GM19468 (cell line): ENCODE measurements at regions not wholly inside any gene's neighbourhood (a gene's known extent, or its start where the extent isn't known, plus 50 kb on each side); places are given as distances from the start of the nearest gene placed in this dataset.

Experiments
- ATAC-seq: cut with Tn5 transposase; IDR thresholded peaks from one replicate; pipeline ENCODE4 v1.9.1; 2021; ENCODE audit warnings: mild to moderate bottlenecking, moderate library complexity, moderate number of reproducible peaks; ENCODE audit not compliant: unreplicated experiment; ENCODE audit errors: extremely low read depth

DNA sequence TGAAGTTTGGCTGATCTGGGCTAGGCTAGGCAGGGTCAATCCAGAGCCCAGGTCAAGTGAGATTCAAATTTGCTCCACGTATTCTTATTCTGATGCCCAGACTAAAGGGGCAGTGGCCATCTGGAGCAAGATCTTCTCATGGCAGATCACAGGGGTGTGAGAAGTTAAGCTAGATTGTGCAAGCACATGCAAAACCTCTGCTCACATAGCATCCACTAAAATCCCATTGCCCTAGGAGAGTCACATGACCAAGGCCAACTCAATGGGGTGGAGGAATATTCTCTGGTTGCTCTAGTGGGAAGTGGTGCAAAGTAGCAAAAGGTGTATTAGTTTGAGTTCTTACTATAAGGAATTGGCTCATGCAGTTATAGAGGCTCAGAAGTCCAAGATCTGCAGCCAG lies 318.4 kb upstream of the ASIC2 start:
- ATAC-seq: no peak

DNA sequence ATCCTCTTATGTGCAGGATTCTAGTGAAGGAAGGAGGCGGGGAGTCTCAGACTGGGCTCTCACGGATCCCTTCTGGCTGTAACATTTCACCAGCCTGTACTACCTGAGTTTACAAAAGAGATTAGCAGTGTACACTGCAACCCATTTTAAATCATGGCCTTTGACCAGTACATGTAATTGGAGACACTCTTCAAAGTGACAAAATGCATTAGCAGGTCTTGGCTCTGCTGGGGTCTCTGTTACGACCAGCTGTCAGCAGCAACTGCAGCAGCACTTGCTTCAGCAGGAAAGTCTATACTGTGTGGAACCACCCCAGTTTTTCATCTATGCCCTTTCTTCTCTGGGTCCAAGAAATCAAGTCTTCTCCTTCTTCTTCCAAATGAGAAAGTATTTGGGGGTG lies 322.8 kb upstream of the ASIC2 start:
- no peak for ATAC-seq

DNA sequence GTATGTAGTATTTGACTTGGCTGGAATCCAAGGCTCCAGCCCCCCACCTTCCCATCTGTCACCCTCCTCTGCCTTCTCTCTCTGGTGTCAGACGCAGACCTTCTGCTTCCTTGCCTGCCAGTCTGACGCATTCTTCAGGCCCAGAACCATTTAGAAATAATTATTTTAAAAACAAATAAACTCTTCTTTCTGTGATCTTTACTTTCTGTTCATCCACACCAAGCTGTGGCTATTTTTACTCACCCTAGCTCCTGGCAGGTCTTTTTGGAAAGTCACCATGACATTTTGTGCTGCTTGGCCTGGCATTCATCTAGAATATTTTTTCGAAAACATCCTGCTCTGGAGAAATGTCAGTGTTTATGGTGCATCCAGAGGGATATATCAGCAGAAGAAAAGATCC lies 330.7 kb upstream of the ASIC2 start:
- ATAC-seq: no peak

DNA sequence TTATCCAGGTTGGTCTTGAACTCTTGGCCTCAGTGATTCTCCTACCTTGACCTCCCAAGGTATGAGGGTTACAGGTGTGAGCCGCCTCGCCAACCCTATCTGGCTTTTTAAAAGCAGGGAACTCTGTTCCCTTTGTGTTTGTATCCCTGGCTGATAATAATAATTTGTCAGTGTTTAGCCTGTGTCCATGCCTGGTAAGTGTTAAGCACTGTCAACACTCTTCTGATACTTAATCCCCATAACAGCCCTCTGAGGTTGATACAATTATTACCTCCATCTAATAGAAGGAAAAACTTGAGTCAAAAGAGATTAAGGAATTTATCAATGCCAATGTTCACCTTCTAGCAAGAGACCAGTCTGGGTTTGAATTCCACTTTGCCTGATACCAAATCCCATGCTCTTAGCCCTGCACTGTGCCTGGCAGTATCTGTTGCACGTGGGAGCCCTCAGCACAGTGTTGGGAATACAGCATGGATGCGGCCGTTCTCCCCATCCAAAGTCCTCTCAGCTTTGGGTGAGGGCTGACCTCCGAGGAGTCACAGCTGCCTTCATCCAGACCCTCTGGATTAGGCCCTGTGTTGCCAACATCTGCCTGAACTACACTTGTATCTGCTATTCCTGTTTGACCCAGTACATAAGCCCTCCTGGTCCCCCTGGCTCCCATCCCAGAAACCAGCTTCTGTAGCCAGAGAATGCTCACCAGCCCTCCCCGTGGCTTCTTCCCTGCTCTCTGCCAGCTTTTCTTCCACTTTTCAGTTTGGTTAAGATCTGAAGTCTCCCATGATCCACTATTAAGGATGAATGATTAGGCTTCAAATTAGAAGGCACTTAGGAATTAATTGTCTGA lies 335.6 kb upstream of the ASIC2 start:
- ATAC-seq: no peak

DNA sequence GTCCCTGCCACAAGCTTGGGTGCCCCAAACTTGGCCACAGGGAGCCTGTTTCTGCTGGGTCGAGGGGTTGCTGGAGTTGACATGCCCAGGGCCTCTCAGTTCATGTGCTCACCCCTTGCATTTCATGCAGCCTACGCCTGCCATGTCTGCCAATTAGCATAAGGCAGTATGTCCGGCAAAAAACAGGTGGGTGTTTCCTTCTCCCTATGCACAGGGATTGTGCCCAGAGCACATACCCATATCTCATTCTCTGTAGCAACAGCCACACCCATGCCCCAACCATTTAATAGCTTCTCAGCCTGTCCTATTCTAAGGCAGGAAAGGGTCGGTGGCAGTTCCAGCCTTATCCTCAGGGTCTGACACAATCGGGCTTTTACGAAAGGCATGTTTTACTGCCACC lies 340.4 kb upstream of the ASIC2 start:
- ATAC-seq: no peak

DNA sequence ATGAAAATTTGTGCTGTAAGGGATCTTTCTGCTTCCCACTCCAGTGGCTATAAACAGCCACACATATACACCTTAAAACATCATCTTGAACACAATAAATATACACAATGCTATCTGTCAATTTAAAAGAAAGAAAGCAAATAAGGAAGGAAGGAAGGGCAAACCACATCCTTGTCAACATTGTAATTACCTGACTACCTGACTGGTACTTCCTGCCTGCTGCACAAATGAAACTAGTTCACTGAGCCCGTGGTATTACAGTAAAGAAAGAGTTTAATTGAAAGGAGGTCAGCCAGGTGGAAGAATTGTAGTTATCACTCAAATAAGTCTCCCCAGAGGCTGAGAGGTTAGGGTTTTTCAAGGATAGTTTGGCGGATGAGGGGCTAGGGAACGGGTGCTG lies 344.4 kb upstream of the ASIC2 start:
- ATAC-seq: no peak

DNA sequence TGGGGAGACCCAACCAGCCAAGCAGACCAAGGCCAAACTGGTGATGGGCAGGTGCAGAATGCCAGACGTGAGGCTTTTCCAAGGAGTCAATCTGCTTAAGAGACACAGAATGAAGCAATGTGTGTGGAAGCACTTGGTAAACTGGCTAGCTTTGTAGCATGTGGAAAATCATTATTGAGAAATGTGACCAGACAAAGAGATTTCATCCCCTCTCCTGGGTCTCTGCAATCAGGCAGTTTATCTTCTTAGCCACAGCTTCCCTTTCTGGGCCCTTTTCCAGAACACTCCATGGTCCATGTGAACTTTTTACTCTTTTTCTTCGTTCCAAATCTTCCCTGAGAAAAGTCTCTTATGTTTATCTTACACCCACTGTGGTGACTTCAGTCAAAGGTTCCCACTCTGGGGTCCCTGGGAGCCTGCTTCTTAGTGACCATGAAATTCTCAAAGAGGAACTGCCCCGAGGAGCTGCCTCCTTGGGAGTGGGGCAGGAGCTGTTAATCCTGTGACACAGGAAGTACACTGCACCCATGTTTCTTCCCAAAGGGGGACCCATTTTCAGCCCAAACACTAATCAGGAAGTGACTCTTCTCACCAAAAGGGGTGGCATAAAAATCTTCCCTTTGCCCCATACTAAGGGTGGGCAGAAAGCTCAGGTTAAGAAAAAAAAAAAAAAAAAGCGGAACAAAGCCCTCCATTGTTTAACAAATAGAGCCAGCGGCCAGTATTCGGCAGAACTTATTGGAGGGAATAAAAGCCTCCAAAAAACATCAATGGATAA lies 346.2 kb upstream of the ASIC2 start:
- ATAC-seq: no peak

DNA sequence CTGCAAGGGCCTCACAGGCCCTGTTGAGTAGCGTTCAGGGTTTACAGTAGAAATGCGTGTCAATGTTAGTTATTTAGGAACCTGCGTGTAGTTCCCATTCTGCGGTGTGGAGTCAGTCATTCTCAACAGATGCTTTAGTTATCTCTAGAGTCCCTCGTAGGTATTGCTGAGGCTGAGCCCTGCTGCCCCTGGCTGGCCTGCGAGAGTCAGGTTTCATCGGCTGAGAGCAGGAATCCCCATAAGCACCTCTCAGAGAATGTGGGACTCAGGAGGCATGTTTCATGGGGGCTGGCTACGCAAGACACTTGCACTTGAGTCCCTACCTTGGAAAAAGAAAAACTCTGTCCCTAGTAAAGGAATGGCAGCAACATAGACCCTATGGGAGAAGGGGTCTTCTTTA lies 347.5 kb upstream of the ASIC2 start:
- no peak for ATAC-seq

DNA sequence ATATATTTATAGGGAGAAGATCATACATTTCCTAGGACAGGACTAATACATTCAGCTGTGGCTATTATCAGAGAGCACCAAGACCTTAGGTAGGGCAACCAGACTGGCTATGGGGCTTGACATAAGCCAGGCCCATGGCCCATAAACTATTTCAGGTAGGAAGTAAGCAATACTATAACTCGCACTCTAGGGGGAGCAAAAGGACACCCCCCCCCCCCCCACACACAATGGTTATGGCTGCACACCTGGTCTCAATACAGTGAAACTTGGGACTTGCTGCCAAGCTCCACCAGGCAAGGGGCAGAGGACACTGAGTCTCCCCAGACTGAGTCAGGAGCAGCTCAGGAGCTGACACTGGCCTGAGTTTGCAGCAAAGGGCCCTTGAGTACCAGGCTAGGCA lies 348.9 kb upstream of the ASIC2 start:
- no peak for ATAC-seq

DNA sequence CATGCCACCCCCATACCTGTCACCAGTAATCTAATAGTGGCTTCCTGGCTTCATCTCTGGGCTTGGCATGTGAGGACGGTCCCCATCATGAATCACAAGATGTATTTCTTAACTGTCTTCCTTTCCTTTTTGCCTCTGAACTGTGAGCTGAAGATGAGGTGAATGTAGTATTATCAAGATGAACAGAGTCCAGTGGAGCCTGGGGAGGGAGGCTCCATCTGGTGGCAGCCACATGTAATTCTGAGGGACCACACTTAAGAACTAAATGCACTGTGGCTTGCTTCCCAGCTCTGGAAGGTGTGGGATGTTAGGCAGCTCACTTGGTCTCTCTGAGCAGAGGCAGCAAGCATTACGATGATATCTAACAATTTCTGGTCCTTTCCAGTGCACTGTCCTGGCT lies 354.9 kb upstream of the ASIC2 start:
- ATAC-seq: no peak

DNA sequence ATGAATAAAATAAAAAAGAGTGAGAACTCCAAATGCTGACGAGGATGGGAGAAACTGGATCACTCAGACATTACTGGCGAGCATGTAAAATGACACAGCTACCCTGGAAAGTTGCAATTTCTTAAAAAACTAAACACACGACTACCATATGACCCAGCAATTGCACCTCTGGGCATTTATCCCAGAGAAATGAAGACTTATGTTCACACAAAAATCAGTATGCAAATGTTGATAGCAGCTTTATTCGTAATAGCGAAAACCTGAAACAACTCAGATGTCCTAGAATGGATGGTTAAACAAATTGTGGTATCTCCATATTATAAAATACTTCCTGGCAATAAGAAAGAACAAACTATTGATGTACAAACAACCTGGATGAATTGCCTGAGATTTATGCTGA lies 357.2 kb upstream of the ASIC2 start:
- no peak for ATAC-seq

DNA sequence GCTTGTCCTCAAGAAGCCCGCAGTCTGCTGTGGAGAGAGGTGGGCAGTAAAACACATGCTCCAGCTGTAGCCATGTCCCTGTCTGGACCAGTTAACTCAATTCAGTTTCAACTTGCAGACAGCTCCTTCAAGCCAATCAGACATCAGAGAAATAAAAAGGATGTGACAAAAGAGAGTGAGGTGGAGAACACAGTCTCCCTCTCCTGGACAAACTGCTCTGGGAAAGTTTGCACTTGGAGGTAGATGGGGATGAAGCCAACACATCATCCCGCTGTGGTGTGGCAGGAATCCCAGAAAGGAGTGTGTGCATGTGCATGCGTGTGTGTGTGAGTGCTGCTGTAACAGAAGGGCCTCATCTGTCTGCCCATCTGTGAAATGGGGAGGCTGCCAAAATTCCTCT lies 358.6 kb upstream of the ASIC2 start:
- no peak for ATAC-seq

DNA sequence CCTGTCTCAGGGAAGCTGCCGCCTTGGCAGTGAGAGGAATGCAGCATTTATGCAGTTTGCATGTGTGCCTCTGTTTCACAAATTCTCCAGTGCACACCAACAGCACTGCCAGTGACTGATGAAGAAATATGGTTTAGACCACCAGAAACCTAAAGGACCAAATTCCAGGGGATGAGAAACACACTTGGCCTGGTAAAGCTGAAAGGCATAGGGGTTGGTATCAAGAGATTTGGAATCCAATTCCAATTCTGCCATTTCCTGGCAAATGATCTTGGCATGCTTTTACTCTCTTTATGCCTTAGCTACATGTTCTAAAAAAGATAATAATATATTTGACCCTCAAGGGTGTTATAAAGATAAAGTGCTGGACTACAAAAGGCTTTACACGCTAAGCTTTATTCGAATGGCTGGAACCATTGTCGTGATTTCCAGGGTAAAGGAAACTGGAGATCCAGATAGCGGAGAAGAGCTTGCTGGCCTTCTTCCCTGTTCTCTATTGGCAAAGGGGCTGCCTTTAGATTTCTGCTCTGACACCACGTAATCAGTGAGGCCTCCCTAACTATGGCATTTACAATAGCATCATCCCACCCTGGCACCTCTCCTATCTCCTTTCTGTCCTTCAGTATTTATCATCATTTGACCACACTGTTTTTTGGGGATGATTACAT lies 359.8 kb upstream of the ASIC2 start:
- no peak for ATAC-seq

DNA sequence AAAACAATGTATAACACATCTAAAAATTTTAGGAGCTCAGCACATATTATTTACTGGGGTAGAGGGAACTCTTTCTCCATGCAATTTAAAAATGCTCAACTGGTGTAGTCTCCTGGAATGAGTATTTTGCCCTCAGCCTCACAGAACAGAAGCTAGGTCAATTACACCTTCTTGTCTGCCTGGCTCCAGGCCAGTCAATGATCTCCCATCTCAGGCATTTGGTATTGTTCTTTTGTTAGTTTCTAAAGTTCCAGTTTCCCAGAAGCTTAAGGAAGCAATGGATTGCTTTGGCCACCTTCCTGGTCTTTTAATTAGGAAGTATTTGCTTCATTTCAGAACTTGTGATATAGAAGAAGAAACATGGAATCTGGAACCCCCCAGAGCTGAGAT lies 360.3 kb upstream of the ASIC2 start:
- ATAC-seq: no peak

DNA sequence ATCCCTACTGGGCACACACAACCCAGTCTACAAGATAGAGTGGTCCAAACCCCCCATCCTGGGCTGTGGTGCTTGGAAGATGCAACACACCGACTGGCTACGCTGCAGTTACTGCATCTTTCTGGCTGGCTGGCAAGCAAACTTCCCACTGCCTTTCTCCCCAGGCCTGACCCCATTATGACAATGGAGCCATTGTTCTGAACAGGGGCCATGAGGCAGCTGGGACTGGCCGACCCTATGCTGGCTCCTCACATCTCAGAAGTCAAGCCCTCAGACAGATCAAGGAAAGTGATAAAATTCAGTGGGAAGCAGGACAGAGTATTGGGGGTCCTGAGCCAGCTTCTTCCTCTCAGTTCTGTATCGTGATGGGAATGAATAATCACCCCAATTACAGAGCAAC lies 364.1 kb upstream of the ASIC2 start:
- no peak for ATAC-seq

DNA sequence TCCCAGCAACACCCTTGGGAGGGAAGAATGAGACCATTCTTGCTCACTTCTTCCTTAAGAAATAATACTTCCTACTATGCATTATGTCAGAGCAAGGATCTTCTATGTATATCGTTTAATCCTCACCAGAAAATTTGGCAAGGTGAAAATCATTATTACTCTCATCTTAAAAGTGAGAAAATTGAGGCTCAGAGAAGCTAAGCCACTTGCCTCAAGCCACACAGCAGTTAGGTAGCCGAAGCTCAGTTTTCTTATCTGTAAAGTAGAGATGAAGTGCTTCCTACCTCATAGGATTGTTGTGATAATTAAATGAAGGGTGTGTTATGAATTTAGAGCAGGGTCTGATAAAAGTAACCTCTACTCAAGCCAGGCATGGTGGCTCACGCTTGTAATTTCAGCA lies 368.9 kb upstream of the ASIC2 start:
- ATAC-seq: no peak

DNA sequence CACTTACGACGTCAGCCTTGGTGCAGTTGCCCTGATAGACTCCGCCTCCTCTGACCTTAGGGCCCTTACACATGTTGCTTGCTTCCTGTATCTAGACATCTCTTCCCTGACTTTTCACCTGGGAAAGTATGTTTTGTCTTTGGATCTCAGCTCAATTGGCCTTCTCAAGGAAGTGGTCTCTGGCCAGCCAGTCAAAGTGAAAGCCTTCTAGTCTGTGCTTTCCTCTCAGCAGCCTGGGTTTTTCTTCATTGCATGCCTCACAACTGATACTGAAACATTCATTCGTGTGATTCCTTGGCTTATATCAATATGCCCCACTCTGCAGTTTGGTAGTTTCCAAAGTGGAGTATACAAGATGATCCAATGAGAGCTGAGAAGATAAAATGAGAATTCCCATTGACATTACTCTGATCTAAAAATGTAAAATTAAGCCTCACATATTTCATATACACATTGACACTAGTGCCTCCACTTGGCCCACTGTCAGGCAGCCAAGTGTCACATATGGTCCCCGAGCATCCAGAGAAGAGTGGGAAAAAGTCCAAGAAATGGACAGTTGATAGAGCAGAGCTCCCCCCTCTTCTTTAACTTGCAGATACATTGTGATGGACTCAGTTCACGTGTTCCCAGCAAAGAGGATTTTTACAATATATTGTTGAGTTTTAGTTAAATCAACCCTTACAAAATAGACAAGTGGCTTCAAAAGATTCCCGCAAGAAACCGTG lies 371.2 kb upstream of the ASIC2 start:
- no peak for ATAC-seq

DNA sequence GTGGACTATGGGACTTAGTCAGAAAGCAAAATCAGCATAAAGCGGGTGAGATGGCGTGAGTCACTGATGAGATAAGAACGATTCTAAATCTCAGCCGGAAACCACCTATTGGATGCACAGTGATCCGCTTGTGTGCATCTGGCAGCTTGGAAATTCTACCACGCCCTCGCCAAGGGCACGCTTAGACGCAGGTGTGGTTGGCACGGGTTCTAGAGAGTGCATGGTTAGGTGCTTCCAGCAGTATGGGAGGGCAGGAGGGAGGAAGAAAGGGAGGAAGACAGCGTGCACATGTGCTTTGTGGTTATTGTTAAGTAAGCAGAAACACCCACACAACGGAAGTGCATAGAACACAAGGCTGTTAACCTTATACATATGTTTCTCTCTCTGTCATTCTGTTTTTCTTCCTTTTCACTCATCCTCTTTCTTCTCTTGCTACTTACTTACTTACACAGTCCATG lies 374.0 kb upstream of the ASIC2 start:
- ATAC-seq: peak; percentile 19

DNA sequence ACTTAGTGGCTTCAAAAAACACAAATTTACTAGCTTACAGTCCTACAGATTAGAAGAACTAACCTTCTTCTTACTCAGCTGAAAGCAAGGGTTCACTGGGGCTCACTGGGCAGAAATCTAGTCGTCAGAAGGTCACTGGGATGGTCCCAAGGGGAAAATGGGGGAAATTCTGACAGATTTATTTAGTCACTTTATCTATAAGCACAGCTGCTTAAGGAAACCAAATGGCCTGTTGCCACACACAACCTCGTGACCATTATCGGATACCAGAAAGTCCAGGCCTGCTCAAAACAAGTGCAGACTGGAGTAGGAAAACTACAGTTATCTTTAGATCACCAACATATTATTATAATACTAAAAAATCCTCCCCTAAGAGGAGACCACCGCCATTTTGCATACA lies 374.6 kb upstream of the ASIC2 start:
- no peak for ATAC-seq

DNA sequence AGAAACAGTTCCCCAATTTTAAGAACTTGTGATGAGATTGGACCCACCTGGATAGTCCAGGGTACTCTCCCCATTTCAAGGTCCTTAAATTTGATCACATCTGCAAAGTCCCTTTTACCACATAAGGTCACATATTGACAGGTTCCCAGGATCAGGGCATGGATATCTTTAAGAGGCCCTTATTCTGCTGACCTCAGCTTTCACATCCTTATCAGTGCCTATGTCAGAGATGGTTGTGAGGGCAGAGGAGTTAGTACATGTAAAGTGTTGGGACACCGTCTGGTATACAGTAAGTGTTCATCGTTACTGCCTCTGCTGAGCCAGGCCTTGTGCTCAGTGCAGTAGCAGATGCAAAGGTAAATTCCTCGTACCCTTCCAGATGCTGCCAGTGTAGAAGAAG lies 375.4 kb upstream of the ASIC2 start:
- ATAC-seq: no peak

DNA sequence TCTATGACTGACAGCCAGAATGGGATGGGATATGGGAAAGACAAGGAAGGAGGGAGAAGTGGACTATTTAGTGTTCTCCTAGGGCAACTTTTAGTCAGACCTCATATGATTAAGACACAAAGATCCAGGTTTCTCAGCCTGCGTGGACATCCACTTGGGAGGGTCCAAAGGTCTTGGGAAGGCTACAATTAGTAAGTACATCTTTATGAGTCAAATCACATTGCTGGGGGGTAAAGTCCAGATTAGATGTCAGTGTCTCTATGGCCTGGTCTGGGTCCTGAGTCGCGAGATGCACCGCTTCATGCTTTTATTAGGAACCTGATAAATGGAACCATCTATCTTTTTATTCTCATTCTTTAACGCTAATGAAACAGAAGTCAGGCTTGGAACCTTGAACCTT lies 378.4 kb upstream of the ASIC2 start:
- ATAC-seq: no peak
